ENCODE measurements at regions not wholly inside any gene's neighbourhood (a gene's known extent, or its start where the extent isn't known, plus 50 kb on each side); places are given as distances from the start of the nearest gene placed in this dataset.
A peak's percentile ranks its signal among the peaks of the same experiment; 100 is the strongest.
"Not testable (repeated sequence)": the region's sequence is repeated elsewhere in the genome, so short reads cannot be mapped to it uniquely, and the experiment has no call there.

GRCh38 chr4:141329174-141329569 is 108.5 kb downstream of the ZNF330 start:
- DNase-seq (no peak), ATAC-seq (peak; percentile 73)
- no peaks in the 10 kb centered on the region for H3K4me1 ChIP-seq (ENCODE audit: low read depth)
- H3K36me3 ChIP-seq (ENCODE audit: low read depth), result no peaks in the 10 kb centered on the region
- intact Hi-C loops (cut with DNase I, micrococcal nuclease), result no loop called here
- H3K9me3 ChIP-seq, result no peaks in the 10 kb centered on the region
- TF ChIP-seq, protein P1, sequence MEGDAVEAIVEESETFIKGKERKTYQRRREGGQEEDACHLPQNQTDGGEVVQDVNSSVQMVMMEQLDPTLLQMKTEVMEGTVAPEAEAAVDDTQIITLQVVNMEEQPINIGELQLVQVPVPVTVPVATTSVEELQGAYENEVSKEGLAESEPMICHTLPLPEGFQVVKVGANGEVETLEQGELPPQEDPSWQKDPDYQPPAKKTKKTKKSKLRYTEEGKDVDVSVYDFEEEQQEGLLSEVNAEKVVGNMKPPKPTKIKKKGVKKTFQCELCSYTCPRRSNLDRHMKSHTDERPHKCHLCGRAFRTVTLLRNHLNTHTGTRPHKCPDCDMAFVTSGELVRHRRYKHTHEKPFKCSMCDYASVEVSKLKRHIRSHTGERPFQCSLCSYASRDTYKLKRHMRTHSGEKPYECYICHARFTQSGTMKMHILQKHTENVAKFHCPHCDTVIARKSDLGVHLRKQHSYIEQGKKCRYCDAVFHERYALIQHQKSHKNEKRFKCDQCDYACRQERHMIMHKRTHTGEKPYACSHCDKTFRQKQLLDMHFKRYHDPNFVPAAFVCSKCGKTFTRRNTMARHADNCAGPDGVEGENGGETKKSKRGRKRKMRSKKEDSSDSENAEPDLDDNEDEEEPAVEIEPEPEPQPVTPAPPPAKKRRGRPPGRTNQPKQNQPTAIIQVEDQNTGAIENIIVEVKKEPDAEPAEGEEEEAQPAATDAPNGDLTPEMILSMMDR (IDR thresholded peaks at IDR 0.05), result no peak
- H3K4me3 ChIP-seq, result no peak overlapping the region

DNA sequence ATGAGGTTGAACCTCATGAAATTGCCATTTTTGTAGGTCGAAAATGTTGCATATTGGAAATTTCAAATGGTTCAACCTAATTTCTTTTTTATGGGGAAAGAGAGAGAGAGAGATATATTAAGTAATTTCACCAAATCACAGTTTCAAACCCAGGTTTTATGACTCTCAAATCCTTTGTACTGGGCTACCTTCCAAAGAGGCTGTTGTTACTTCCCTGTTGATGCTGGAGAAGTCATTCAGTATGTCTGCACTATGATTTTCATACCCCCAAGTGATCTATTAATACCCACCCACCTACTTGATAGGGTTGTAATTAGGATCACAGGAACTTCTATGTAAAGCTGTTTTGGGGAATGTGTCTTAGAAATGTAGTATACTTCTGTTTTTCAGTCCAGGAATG is 109.9 kb downstream of the ZNF330 start:
- peak; percentile 27 for ATAC-seq
- intact Hi-C loops (cut with DNase I, micrococcal nuclease), result no loop called here
- no peak for DNase-seq
- H3K9me3 ChIP-seq, result no peaks in the 10 kb centered on the region
- H3K36me3 ChIP-seq (ENCODE audit: low read depth), result no peaks in the 10 kb centered on the region
- no peaks in the 10 kb centered on the region for H3K4me1 ChIP-seq (ENCODE audit: low read depth)
- TF ChIP-seq, protein P1 (IDR thresholded peaks at IDR 0.05), result no peak
- no peak overlapping the region for H3K4me3 ChIP-seq

- Histone ChIP-seq H3K4me3 (no peak overlapping the region), H3K36me3 (ENCODE audit: low read depth) (no peaks in the 10 kb centered on the region), H3K9me3 (no peaks in the 10 kb centered on the region), H3K4me1 (ENCODE audit: low read depth) (no peaks in the 10 kb centered on the region)
- no peak for ATAC-seq
- intact Hi-C loops (cut with DNase I, micrococcal nuclease), result no loop called here
- TF ChIP-seq, protein P1 (IDR thresholded peaks at IDR 0.05), result no peak
- DNase-seq, result no peak
Observed at GRCh38 chr4:141331534-141332358, 111.1 kb downstream of the ZNF330 start.

DNA sequence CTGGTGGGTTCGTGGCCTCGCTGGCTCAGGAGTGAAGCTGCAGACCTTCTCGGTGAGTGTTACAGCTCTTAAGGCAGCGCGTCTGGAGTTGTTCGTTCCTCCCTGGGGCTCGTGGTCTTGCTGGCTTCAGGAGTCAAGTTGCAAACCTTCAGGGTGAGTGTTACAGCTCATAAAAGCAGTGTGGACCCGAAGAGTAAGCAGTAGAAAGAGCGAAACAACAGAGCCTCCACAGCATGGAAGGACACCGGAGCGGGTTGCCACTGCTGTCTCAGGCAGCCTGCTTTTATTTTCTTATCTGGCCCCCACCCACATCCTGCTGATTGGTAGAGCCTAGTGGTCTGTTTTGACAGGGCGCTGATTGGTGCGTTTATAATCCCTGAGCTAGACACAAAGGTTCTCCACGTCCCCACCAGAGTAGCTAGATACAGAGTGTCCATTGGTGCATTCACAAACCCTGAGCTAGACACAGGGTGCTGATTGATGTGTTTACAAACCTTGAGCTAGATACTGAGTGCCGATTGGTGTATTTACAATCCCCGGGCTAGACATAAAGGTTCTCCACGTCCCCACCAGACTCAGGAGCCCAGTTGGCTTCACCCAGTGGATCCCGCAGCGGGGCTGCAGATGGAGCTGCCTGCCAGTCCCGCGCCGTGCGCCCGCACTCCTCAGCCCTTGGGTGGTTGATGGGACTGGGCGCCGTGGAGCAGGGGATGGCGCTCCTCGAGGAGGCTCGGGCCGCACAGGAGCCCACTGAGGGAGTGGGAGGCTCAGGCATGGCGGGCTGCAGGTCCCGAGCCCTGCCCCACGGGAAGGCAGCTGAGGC is 111.9 kb downstream of the ZNF330 start:
- intact Hi-C loops (cut with DNase I, micrococcal nuclease); H3K9me3 ChIP-seq; H3K36me3 ChIP-seq (ENCODE audit: low read depth); H3K4me3 ChIP-seq; ATAC-seq; H3K4me1 ChIP-seq (ENCODE audit: low read depth): not testable (repeated sequence)
- DNase-seq, result peak in 2 of 3 donors; percentile 30 to 37

DNA sequence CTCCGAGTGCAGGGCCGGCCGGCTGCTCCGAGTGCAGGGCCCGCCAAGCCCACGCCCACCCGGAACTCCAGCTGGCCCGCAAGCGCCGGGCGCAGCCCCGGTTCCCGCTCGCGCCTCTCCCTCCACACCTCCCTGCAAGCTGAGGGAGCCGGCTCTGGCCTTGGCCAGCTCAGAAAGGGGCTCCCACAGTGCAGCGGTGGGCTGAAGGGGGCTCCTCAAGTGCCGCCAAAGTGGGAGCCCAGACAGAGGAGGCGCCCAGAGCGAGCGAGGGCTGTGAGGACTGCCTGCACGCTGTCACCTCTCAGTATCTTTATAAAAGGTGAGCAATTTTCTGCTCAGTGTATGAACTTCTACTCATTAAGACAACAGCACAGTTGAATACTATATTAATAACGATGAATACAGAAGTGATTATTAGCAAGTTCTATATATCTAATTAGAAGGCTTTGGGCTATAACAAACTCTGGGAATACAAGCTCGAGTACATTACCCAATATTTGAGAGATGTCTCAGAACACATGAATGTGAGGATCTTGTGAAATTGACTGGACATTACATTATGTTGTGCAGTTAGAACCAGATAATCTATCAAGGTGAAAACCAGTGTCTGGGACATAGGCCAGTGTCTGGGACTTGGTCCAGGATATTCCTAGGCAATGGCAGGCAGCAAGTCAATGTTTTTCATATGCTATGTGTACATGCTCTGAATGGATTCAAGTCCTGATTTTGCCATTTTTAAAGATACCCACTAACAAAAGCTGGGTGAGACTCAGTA is 112.9 kb downstream of the ZNF330 start:
- DNase-seq (peak in 2 of 3 donors; percentile 33 to 35), ATAC-seq (peak; percentile 39)
- intact Hi-C loops (cut with DNase I, micrococcal nuclease); H3K4me3 ChIP-seq; H3K9me3 ChIP-seq; H3K36me3 ChIP-seq (ENCODE audit: low read depth); H3K4me1 ChIP-seq (ENCODE audit: low read depth): not testable (repeated sequence)

GRCh38 chr4:141335166-141335565 is 114.5 kb downstream of the ZNF330 start:
- intact Hi-C loops (cut with DNase I, micrococcal nuclease), result no loop called here
- Histone ChIP-seq H3K36me3 (ENCODE audit: low read depth) (no peaks in the 10 kb centered on the region), H3K4me1 (ENCODE audit: low read depth) (no peaks in the 10 kb centered on the region), H3K9me3 (no peaks in the 10 kb centered on the region), H3K4me3 (no peak overlapping the region)
- ATAC-seq, result no peak
- TF ChIP-seq, protein P1 (IDR thresholded peaks at IDR 0.05), result no peak
- no peak for DNase-seq
